Esophagus squamous epithelium (tissue), 5 donors: ENCODE measurements at regions not wholly inside any gene's neighbourhood (a gene's known extent, or its start where the extent isn't known, plus 50 kb on each side); places are given as distances from the start of the nearest gene placed in this dataset.

Source experiments
- DNase-seq: peaks from one replicate; lab custom pipeline; 2025; lab: John Stamatoyannopoulos, UW
- H3K27ac ChIP-seq, 4 donors: fragments of 200-600 bp; sonication (generic); one replicate each; pipeline ENCODE4 v1.5.1; 2016 to 2019; ENCODE audit warnings: mild to moderate bottlenecking in 1 of 4
- H3K27me3 ChIP-seq, 4 donors: fragments of 200-600 bp; sonication (generic); 1 replicate in 3 of 4; 2 replicates in 1 of 4; pipeline versions ENCODE4 v1.5.1 to v1.6.0; 2017 to 2021; ENCODE audit warnings: antibody characterized with exemption in 1 of 4
- H3K36me3 ChIP-seq, 3 donors: fragments of 200-600 bp; sonication (generic); one replicate each; pipeline ENCODE4 v1.5.1; 2016 to 2019
- H3K4me1 ChIP-seq, 3 donors: fragments of 200-600 bp; sonication (generic); one replicate each; pipeline ENCODE4 v1.5.1; 2017 to 2019
- H3K4me3 ChIP-seq, 4 donors: fragments of 200-600 bp; sonication (generic); 1 replicate in 3 of 4; 2 replicates in 1 of 4; pipeline ENCODE4 v1.5.1; 2016 to 2019; ENCODE audit warnings: mild to moderate bottlenecking in 2 of 4, moderate library complexity in 1 of 4
- H3K9me3 ChIP-seq, 3 donors: fragments of 200-600 bp; sonication (generic); one replicate each; pipeline ENCODE4 v1.5.1; 2016 to 2019
- CTCF ChIP-seq, 6 experiments: fragments of 450-650 bp in 4 of 6; fragments of 200-600 bp in 2 of 6; sonication (generic) in 2 of 6; IDR thresholded peaks; one replicate each; pipeline ENCODE4 v1.5.1; 2016 to 2019; ENCODE audit warnings: antibody characterized with exemption in 6 of 6, mild to moderate bottlenecking in 4 of 6, moderate library complexity in 4 of 6
- POLR2A ChIP-seq, 4 donors: fragments of 450-650 bp; IDR thresholded peaks; one replicate each; pipeline ENCODE4 v1.6.1; 2017; ENCODE audit warnings: antibody characterized with exemption in 4 of 4, mild to moderate bottlenecking in 4 of 4, moderate library complexity in 3 of 4
- WGBS, 2 donors: methylation state at CpG; one replicate each; pipeline ENCODE4 v1.1.5; 2018; 5-methylcytosine and 5-hydroxymethylcytosine counted together
- intact Hi-C: fragments of 100-400 bp; cut with DNase I; formaldehyde crosslinking; loops from one replicate; pipeline ENCODE4 v1.15.0; 2022
- donor health status: DM: yes; HTN: yes; CAD: no.

GRCh38 chr5:43785198-43785597, 182.2 kb downstream of the NNT start:
- no peaks in the 10 kb centered on the region for H3K9me3 ChIP-seq

GRCh38 chr5:43780586-43780985, 177.6 kb downstream of the NNT start:
- H3K4me1 ChIP-seq: no peaks in the 10 kb centered on the region
- WGBS, 2 donors: 14 to 23% methylated on average over 1 of the region's 1 CpG
- TF ChIP-seq POLR2A (IDR thresholded peaks at IDR 0.05) (no peak), CTCF (IDR thresholded peaks at IDR 0.05) (no peak)
- H3K4me3 ChIP-seq: no peak overlapping the region
- no peaks in the 10 kb centered on the region for H3K27me3 ChIP-seq
- no peaks in the 10 kb centered on the region for H3K9me3 ChIP-seq
- intact Hi-C loops: no loop called here
- DNase-seq: no peak
- no peaks in the 10 kb centered on the region for H3K36me3 ChIP-seq
- no peak overlapping the region for H3K27ac ChIP-seq

More at GRCh38 chr5:43785198-43785597, 182.2 kb downstream of the NNT start:
- no peaks in the 10 kb centered on the region for H3K4me1 ChIP-seq
- TF ChIP-seq POLR2A (IDR thresholded peaks at IDR 0.05) (no peak), CTCF (IDR thresholded peaks at IDR 0.05) (no peak)
- intact Hi-C loops: no loop called here
- WGBS, 2 donors: 61 to 67% methylated on average over 3 of the region's 3 CpGs
- H3K27ac ChIP-seq: no peak overlapping the region
- no peak overlapping the region for H3K4me3 ChIP-seq
- no peaks in the 10 kb centered on the region for H3K36me3 ChIP-seq
- no peaks in the 10 kb centered on the region for H3K27me3 ChIP-seq
- DNase-seq: no peak

GRCh38 chr5:43774881-43775399, 172.0 kb downstream of the NNT start:
- no peak overlapping the region for H3K27ac ChIP-seq
- intact Hi-C loops: no loop called here
- no peak overlapping the region for H3K4me3 ChIP-seq
- H3K36me3 ChIP-seq: no peaks in the 10 kb centered on the region
- WGBS, 2 donors: 96% methylated on average over 1 of the region's 1 CpG
- TF ChIP-seq CTCF (IDR thresholded peaks at IDR 0.05): no peak
- TF ChIP-seq POLR2A (IDR thresholded peaks at IDR 0.05): no peak
- no peaks in the 10 kb centered on the region for H3K27me3 ChIP-seq
- peaks cover 0 to 13% (median 12%) of the 10 kb centered on the region in 3 donors for H3K4me1 ChIP-seq
- no peak for DNase-seq
- H3K9me3 ChIP-seq: no peaks in the 10 kb centered on the region

- no peak for TF ChIP-seq CTCF (IDR thresholded peaks at IDR 0.05)
- no peak for TF ChIP-seq POLR2A (IDR thresholded peaks at IDR 0.05)
- Histone ChIP-seq H3K27ac (no peak overlapping the region), H3K9me3 (no peaks in the 10 kb centered on the region), H3K4me3 (no peak overlapping the region), H3K36me3 (no peaks in the 10 kb centered on the region), H3K4me1 (peaks cover 0 to 13% (median 12%) of the 10 kb centered on the region in 3 donors), H3K27me3 (no peaks in the 10 kb centered on the region)
- no peak for DNase-seq
- intact Hi-C loops: no loop called here
- WGBS, 2 donors: 17 to 55% methylated on average over 1 of the region's 1 CpG
Observed at GRCh38 chr5:43773478-43773844, 170.5 kb downstream of the NNT start.

- 29 to 30% methylated on average over 5 of the region's 5 CpGs for WGBS, 2 donors
- H3K36me3 ChIP-seq: no peaks in the 10 kb centered on the region
- no peak overlapping the region for H3K27ac ChIP-seq
- TF ChIP-seq CTCF (IDR thresholded peaks at IDR 0.05) (no peak), POLR2A (IDR thresholded peaks at IDR 0.05) (no peak)
- no peaks in the 10 kb centered on the region for H3K27me3 ChIP-seq
- H3K4me1 ChIP-seq: peaks cover 0 to 13% (median 12%) of the 10 kb centered on the region in 3 donors
- H3K4me3 ChIP-seq: no peak overlapping the region
- no peak for DNase-seq
- intact Hi-C loops: no loop called here
- H3K9me3 ChIP-seq: no peaks in the 10 kb centered on the region
Observed at GRCh38 chr5:43772764-43773477, 169.9 kb downstream of the NNT start.
